Ishikawa (cell line): ENCODE measurements at regions not wholly inside any gene's neighbourhood (a gene's known extent, or its start where the extent isn't known, plus 50 kb on each side); places are given as distances from the start of the nearest gene placed in this dataset.

Experiments
- CEBPB ChIP-seq: IDR thresholded peaks from 2 replicates; pipeline ENCODE4 v1.6.1; 2012
- CREB1 ChIP-seq: IDR thresholded peaks from 2 replicates; pipeline ENCODE4 v1.6.1; 2012; ENCODE audit warnings: low read depth
- EGR1 ChIP-seq: IDR thresholded peaks from 2 replicates; pipeline ENCODE4 v1.6.1; 2012
- EP300 ChIP-seq: IDR thresholded peaks from 2 replicates; pipeline ENCODE4 v1.6.1; 2012; ENCODE audit warnings: borderline replicate concordance
- FOXM1 ChIP-seq: IDR thresholded peaks from 2 replicates; pipeline ENCODE4 v1.6.1; 2012; ENCODE audit warnings: low read depth, borderline replicate concordance
- NFIC ChIP-seq: IDR thresholded peaks from 2 replicates; pipeline ENCODE4 v1.6.1; 2012
- TAF1 ChIP-seq: IDR thresholded peaks from 2 replicates; pipeline ENCODE4 v1.6.1; 2012; ENCODE audit warnings: low read depth, mild to moderate bottlenecking
- TCF12 ChIP-seq: IDR thresholded peaks from 2 replicates; pipeline ENCODE4 v1.6.1; 2012; ENCODE audit warnings: low read depth
- TEAD4 ChIP-seq: IDR thresholded peaks from 2 replicates; pipeline ENCODE4 v1.6.1; 2012
- USF1 ChIP-seq: IDR thresholded peaks from 2 replicates; pipeline ENCODE4 v1.6.1; 2012
- YY1 ChIP-seq: IDR thresholded peaks from 2 replicates; pipeline ENCODE4 v1.6.1; 2012; ENCODE audit warnings: low read depth
- ZBTB7A ChIP-seq: IDR thresholded peaks from 2 replicates; pipeline ENCODE4 v1.6.1; 2012; ENCODE audit warnings: low read depth
- TF ChIP-seq, protein P1 (sequence below): IDR thresholded peaks from 2 replicates; pipeline ENCODE4 v1.6.1; 2012

- no peak for TF ChIP-seq ZBTB7A
- no peak for TF ChIP-seq TCF12
- TF ChIP-seq EP300 = no peak
- TF ChIP-seq, protein P1, sequence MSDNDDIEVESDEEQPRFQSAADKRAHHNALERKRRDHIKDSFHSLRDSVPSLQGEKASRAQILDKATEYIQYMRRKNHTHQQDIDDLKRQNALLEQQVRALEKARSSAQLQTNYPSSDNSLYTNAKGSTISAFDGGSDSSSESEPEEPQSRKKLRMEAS = no peak
- TF ChIP-seq YY1 = no peak
- no peak for TF ChIP-seq USF1
- no peak for TF ChIP-seq TEAD4
- TF ChIP-seq TAF1 = no peak
- TF ChIP-seq EGR1 = no peak
- TF ChIP-seq CEBPB = no peak
- TF ChIP-seq NFIC = no peak
- TF ChIP-seq FOXM1 = no peak
- TF ChIP-seq CREB1 = no peak
Measured at GRCh38 chr4:75248770-75249407, 265.3 kb downstream of the RCHY1 start.
